GM12864 (cell line): ENCODE measurements at regions not wholly inside any gene's neighbourhood (a gene's known extent, or its start where the extent isn't known, plus 50 kb on each side); places are given as distances from the start of the nearest gene placed in this dataset.

ENCODE experiments used
- DNase-seq: peaks from one replicate; pipeline ENCODE4 v3.0.0-alpha.2; 2011; ENCODE audit warnings: low read depth
- H3K4me3 ChIP-seq: 2 replicates; pipeline ENCODE4 v1.5.1; 2011; ENCODE audit warnings: mild to moderate bottlenecking, low read depth, low read length, control low read depth
- TF ChIP-seq, protein P1 (sequence below): IDR thresholded peaks from 2 replicates; pipeline ENCODE4 v1.5.1; 2011; ENCODE audit warnings: low read depth, mild to moderate bottlenecking, moderate library complexity, low read length, control low read depth, inconsistent platforms; ENCODE audit errors: missing control alignments

DNA sequence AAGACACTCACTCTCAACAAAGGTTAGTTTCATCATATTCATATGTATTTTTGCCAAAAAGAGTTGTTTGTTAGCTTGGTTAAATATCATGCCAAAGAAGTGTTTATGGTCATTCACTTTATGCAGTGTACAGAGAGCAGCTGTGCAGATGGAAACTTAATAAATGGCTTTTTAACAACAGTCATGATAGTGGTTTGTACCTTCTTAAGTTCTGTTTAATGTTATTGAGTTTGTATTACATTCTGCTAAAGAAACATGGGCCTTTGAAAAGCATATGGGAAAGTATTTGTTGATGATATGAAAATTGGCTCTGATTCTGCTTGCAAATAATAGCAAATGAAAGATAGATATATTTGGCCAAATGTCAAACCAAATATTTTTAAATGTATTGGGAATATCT lies 607.3 kb downstream of the NCAM2 start:
- no peak for DNase-seq
- no peak overlapping the region for H3K4me3 ChIP-seq
- TF ChIP-seq, protein P1, sequence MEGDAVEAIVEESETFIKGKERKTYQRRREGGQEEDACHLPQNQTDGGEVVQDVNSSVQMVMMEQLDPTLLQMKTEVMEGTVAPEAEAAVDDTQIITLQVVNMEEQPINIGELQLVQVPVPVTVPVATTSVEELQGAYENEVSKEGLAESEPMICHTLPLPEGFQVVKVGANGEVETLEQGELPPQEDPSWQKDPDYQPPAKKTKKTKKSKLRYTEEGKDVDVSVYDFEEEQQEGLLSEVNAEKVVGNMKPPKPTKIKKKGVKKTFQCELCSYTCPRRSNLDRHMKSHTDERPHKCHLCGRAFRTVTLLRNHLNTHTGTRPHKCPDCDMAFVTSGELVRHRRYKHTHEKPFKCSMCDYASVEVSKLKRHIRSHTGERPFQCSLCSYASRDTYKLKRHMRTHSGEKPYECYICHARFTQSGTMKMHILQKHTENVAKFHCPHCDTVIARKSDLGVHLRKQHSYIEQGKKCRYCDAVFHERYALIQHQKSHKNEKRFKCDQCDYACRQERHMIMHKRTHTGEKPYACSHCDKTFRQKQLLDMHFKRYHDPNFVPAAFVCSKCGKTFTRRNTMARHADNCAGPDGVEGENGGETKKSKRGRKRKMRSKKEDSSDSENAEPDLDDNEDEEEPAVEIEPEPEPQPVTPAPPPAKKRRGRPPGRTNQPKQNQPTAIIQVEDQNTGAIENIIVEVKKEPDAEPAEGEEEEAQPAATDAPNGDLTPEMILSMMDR = no peak

DNA sequence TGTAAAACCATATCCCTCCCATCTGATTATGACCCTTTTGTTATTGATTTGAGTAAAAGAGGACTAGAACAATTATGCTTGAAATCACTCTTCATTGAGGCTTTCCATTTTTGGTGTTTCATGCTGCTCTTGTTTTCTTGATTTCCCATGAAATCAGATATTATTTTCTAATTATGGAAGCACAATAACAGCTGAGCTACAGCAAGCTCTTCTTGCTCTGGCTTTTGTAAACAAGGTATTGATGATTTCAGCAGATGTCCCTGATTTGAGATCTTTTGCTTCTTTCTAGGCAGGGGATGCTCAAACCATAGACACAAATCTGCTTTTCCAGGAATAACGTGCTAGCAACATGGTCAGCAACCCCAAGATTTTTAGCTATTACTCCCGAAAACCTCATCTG lies 607.8 kb downstream of the NCAM2 start:
- H3K4me3 ChIP-seq = no peak overlapping the region
- TF ChIP-seq, protein P1 = no peak
- DNase-seq = no peak

- no peak for DNase-seq
- no peak overlapping the region for H3K4me3 ChIP-seq
These were observed 614.3 kb downstream of the NCAM2 start for GRCh38 chr21:21612466-21612865.

DNA sequence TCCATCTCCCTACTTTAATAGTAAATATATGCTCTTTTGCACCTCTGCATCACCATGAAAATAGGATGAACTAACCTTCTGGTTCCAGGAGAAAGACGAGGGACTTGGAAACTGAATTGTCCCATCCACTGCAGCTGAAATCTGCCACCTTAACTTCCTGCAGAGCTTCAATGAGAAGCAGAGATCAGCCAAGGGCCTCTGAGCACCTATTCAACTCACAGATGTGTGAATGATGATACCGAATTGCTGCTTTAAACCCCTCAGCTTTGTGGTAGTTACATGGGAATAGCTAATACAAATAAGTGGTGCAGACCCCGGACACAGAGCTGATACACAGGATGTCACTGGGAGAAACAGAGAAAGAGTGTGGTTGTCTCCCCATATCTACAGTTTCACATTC lies 616.8 kb downstream of the NCAM2 start:
- DNase-seq = no peak
- no peak overlapping the region for H3K4me3 ChIP-seq
- TF ChIP-seq, protein P1 = no peak

More at GRCh38 chr21:21612466-21612865, 614.3 kb downstream of the NCAM2 start:
- TF ChIP-seq, protein P1 = no peak

DNA sequence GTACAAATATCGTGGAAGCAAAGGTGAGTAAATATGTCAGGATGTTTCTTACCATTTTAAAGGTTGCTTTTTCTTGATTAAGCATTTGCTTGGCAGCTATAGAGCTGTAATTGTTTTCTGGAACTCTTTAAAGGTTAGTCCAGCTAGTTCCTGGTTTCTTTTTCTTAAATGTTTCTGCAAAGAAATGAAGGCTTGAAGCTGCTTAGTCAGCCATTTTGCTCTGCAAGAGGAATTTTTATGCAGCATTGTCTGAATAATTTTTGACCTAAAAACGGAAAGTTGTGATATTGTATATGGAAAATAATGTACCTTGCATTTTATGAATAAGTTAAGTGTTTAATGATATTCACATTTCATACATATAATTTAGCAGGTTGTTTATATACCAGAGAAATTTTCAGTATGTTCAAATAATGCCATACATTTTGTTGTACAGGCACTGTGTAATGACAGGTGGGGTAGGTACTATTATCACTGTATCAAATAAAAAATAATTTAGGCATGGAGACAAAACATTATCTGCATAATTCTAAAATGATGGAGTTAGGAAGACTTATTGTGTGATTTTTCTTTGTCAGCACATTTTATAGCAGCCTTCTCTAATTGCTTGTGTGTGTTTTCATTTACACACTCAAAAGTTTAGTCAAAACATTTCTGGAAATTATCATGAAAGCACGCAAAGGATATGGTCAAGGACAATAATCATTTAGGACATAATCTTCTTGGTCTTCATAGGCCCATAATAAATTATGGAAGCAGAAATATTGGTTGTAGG lies 624.4 kb downstream of the NCAM2 start:
- no peak for DNase-seq
- TF ChIP-seq, protein P1 = no peak
- H3K4me3 ChIP-seq = no peak overlapping the region

DNA sequence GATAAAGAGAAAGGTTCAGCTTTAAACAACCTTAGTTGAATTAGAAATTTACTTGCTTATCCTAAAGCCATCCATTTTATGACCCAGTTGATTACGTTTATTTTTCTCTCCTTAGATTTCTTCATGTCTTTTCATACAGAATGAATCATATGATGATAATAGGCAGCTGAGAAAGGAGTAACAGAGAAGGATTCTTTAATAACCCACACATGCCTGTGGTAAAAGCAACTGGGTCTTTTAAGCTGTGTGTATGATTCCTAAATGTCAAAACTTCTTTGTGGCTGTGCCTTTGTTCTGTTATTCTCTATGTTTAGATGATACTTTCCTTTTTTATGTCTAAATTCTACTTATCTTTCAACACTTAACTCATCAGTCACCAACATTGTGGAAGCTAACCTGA lies 626.5 kb downstream of the NCAM2 start:
- H3K4me3 ChIP-seq = no peak overlapping the region
- TF ChIP-seq, protein P1 = no peak
- no peak for DNase-seq

GRCh38 chr21:21631961-21632360 lies 633.8 kb downstream of the NCAM2 start:
- TF ChIP-seq, protein P1 = no peak
- no peak overlapping the region for H3K4me3 ChIP-seq
- no peak for DNase-seq
